Cardiac muscle cell (in vitro differentiated cells and primary cell): ENCODE measurements at regions not wholly inside any gene's neighbourhood (a gene's known extent, or its start where the extent isn't known, plus 50 kb on each side); places are given as distances from the start of the nearest gene placed in this dataset.

Source experiments
- DNase-seq, 2 donors: peaks; one replicate each; pipeline versions ENCODE4 v3.0.0 to v3.0.0-alpha.2; 2010 to 2017; ENCODE audit warnings: low read depth in 1 of 2, low spot score in 1 of 2
- H3K27ac ChIP-seq: fragments of 200-600 bp; sonication (generic); 2 replicates; pipeline ENCODE4 v1.5.1; 2016
- H3K27me3 ChIP-seq: fragments of 200-600 bp; sonication (generic); 2 replicates; pipeline ENCODE4 v1.6.0; 2016; ENCODE audit warnings: control low read depth
- H3K36me3 ChIP-seq: fragments of 200-600 bp; sonication (generic); 2 replicates; pipeline ENCODE4 v1.5.1; 2016; ENCODE audit warnings: control low read depth
- H3K4me1 ChIP-seq: fragments of 200-600 bp; sonication (generic); 2 replicates; pipeline ENCODE4 v1.8.1; 2017; ENCODE audit warnings: low read depth, mild to moderate bottlenecking, mixed run types
- H3K4me3 ChIP-seq: fragments of 200-600 bp; sonication (generic); 2 replicates; pipeline ENCODE4 v1.5.1; 2016; ENCODE audit warnings: mild to moderate bottlenecking
- H3K9me3 ChIP-seq: fragments of 200-600 bp; sonication (generic); 2 replicates; pipeline ENCODE4 v1.5.1; 2017; ENCODE audit warnings: low read depth, mild to moderate bottlenecking, control low read depth
- TF ChIP-seq, protein P1 (sequence below): IDR thresholded peaks from 2 replicates; pipeline ENCODE4 v1.5.1; 2012; ENCODE audit warnings: low read depth, mild to moderate bottlenecking, low read length

DNA sequence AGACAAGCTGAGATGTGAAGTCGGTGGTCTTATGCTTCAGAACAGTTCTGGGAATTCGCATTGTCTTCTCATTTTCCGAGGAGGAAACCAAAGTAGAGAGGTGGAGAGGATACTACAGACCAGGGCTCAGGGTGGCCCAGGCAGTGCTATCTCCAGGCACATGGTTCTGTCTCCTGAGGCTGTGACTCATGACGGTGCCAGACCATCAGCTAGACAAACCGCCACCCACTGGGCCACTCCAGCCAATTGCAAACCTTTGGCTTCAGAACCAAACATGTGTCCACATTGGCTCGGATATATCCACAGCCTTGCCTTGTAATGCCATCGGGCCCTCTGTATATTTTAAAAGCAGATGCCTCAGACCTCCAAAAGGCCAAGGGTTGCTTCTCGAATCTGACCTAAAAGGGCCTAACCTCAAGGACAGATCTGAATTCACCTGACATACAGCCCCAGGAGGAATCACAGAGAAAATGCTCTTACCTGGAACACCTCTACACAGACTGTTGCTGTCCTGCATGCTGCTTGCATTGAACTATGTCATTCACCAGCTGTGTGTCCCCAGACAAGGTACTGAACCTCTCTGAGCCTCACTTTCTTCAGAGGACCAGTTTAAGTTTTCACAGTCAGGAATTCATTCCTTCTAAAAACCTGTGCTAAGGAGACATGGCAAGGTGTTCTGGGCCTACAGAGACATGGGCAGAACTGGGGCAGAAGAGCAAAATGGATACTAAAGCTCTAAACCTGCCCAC, 224.9 kb upstream of the JUN start:
- H3K4me1 ChIP-seq = peaks cover 4% of the 10 kb centered on the region
- no peaks in the 10 kb centered on the region for H3K27me3 ChIP-seq
- H3K36me3 ChIP-seq = no peaks in the 10 kb centered on the region
- no peak for DNase-seq
- H3K9me3 ChIP-seq = no peaks in the 10 kb centered on the region
- TF ChIP-seq, protein P1, sequence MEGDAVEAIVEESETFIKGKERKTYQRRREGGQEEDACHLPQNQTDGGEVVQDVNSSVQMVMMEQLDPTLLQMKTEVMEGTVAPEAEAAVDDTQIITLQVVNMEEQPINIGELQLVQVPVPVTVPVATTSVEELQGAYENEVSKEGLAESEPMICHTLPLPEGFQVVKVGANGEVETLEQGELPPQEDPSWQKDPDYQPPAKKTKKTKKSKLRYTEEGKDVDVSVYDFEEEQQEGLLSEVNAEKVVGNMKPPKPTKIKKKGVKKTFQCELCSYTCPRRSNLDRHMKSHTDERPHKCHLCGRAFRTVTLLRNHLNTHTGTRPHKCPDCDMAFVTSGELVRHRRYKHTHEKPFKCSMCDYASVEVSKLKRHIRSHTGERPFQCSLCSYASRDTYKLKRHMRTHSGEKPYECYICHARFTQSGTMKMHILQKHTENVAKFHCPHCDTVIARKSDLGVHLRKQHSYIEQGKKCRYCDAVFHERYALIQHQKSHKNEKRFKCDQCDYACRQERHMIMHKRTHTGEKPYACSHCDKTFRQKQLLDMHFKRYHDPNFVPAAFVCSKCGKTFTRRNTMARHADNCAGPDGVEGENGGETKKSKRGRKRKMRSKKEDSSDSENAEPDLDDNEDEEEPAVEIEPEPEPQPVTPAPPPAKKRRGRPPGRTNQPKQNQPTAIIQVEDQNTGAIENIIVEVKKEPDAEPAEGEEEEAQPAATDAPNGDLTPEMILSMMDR = no peak
- no peak overlapping the region for H3K27ac ChIP-seq
- no peak overlapping the region for H3K4me3 ChIP-seq

DNA sequence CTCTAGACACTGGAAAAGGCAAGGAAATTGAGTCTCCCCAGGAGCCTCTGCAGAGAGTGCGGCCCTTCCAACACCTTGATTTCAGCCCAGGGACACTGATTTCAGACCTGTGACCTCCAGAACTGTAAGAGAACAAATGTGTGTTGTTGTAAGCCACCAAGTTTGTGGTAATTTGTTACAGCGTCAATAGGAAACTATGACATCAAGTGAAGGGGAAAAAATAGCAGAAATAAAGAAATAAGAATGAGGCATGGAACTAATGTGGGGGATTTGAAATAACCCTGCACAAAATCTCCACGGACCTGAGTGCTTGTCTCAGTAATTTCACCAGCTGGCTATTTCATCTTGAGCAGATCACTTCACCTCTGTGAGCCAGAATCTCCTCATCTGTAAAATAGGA, 227.8 kb upstream of the JUN start:
- no peaks in the 10 kb centered on the region for H3K27me3 ChIP-seq
- no peak for DNase-seq
- TF ChIP-seq, protein P1 = no peak
- no peak overlapping the region for H3K27ac ChIP-seq
- H3K4me3 ChIP-seq = no peak overlapping the region
- H3K4me1 ChIP-seq = peaks cover 4% of the 10 kb centered on the region
- H3K9me3 ChIP-seq = no peaks in the 10 kb centered on the region
- H3K36me3 ChIP-seq = no peaks in the 10 kb centered on the region

DNA sequence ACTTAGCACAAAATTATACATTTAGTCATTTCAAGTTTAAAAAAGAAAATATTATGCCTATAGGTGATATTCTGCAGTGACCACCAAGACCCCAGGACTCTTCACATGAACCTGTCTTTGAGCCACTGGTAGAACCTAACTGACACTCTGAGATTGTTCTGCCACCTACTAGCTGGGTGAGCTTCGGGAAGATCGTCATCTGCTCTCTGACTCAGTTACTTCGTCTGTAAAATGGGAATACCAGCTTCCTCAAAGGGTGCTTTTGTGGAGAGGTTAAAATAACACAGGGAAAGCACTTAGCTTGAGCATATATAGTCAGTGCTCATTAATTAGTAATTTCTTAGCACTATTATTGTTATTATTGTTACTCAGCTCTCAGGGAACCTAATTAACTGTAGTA, 228.5 kb upstream of the JUN start:
- TF ChIP-seq, protein P1 = no peak
- peaks cover 4% of the 10 kb centered on the region for H3K4me1 ChIP-seq
- no peaks in the 10 kb centered on the region for H3K36me3 ChIP-seq
- H3K27me3 ChIP-seq = no peaks in the 10 kb centered on the region
- DNase-seq = no peak
- H3K4me3 ChIP-seq = no peak overlapping the region
- no peak overlapping the region for H3K27ac ChIP-seq
- no peaks in the 10 kb centered on the region for H3K9me3 ChIP-seq

DNA sequence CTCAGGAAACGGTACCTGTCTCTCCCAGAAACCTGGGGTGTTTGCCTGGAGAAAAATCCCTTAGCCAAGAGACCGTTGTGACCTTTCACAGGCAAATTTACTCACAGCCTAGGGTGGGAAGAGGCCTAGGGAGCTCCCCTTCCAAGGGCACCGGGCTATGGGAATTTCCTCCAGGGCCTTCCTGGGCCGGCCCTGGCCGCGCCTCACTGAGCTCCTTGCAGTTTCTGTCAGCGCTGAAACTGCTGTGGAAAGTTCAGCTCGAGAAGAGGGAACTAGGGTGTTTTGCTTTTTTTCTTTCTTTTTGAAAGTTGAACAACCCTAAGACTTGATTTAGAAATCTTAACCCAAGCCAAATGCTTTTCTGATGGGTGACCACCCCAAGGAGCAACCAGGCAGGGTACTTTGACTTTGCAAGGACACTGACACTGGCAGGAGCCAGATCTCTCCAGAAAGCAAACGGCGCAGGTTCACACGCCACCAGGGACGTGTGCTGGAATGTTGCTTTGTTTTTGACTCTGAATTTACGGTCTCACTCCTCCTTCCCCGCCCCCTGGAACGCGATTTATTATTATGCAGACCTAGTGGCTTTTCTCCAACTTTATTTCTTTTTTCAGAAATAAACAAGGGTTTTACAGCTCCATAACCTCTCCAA, 229.6 kb upstream of the JUN start:
- TF ChIP-seq, protein P1 = no peak
- H3K9me3 ChIP-seq = no peaks in the 10 kb centered on the region
- peak; percentile 27 to 57 for DNase-seq
- no peaks in the 10 kb centered on the region for H3K36me3 ChIP-seq
- no peak overlapping the region for H3K27ac ChIP-seq
- H3K4me3 ChIP-seq = no peak overlapping the region
- no peaks in the 10 kb centered on the region for H3K27me3 ChIP-seq
- peaks cover 4% of the 10 kb centered on the region for H3K4me1 ChIP-seq

DNA sequence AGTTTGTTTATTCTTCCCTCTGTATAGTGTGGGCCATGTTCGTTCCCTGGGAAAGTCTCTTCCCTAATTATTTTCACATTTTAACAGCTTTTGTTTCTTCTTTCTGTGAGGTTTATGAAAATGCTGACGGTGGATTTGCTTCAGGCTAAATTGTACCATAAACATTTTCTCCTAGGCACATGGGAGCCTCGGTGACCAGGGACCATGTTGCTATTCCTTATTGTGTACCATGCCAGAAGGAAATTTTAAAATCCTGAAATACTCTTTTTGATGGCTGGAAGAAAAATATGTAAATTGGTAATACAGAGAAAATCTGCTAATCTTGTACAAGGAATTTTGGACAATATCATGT, 230.1 kb upstream of the JUN start:
- no peaks in the 10 kb centered on the region for H3K36me3 ChIP-seq
- no peak overlapping the region for H3K4me3 ChIP-seq
- no peak overlapping the region for H3K27ac ChIP-seq
- no peaks in the 10 kb centered on the region for H3K9me3 ChIP-seq
- TF ChIP-seq, protein P1 = no peak
- DNase-seq = no peak
- H3K4me1 ChIP-seq = peaks cover 4% of the 10 kb centered on the region
- no peaks in the 10 kb centered on the region for H3K27me3 ChIP-seq
